SIG-M5 treated with dmso at 0.1 percent for 504 hours (cell line): ENCODE measurements at regions not wholly inside any gene's neighbourhood (a gene's known extent, or its start where the extent isn't known, plus 50 kb on each side); places are given as distances from the start of the nearest gene placed in this dataset.

Source experiments
- DNase-seq: peaks from one replicate; lab custom pipeline; 2025; ENCODE audit not compliant: unreplicated experiment; lab: John Stamatoyannopoulos, UW

DNA sequence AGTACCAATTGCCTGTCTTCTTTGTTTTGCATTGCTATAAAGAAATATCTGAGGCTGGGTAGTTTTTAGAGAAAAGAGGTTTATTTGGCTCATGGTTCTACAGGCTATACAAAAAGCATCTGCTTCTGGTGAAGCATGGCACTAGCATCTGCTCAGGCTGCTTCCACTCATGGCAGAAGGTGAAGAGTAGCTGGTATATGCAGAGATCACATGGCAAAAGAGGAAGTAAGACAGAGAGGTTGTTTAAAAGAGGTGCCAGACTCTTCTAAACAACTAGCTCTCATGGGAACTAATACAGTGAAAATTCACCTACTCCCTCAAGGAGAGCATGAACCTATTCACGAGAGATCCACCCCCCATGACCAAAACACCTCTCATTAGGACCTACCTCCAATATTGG lies 56.7 kb upstream of the GUCA2B start:
- DNase-seq, result peak; percentile 2

DNA sequence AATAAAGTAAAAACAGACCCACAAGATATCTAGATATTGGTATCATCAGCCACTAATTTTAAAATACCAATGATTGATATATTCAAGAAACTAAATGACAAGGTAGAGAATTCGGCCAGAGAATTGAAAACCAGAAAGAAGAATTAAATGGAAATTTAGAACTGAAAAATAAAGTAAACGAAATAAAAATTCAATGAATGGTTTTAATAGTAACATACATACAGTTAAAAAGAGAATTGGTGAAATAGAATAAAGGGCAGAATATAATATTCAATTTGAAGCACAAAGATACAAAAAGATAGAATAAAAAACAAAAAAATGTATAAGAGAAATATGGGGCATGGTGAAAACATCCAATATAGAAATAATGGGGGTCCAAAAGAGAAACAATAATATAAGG lies 64.0 kb upstream of the GUCA2B start:
- DNase-seq, result no peak

DNA sequence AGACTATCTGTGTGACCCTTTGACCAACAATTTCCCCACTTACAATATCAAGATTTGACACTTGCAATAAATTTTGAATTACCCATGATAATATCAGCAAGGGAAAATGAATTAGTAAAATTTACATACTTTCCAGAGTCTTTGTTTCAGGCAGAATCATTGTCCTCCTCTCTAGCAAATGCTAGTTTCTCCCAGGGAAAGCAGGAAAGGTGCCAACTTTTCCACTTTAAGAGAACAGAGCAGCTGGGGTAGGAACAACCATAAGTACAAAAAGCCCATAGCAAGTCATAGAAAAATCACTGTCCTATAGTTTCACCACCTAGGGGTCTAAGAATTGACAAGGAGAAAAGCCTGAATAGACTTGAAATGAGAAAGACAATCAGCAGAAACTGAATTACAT lies 67.1 kb upstream of the GUCA2B start:
- DNase-seq, result no peak

DNA sequence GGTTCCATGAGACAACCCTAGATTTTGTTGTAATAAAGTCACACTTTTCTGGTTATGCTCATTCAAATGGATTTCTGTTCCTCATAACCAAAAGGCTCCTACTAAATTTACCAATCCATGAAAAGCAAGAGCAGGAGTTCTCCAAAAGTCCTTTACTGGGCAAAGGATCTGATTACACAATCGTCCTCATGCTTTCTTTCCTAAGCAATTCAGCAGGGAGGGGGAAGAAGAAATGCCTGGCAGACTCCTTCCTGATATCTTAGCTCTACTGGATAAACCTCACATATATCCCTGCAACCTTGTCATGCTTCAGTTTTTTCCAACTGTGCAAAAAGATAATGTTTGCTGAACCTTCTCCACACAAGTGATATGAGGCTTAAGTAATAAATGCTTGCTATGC lies 67.6 kb upstream of the GUCA2B start:
- no peak for DNase-seq

DNA sequence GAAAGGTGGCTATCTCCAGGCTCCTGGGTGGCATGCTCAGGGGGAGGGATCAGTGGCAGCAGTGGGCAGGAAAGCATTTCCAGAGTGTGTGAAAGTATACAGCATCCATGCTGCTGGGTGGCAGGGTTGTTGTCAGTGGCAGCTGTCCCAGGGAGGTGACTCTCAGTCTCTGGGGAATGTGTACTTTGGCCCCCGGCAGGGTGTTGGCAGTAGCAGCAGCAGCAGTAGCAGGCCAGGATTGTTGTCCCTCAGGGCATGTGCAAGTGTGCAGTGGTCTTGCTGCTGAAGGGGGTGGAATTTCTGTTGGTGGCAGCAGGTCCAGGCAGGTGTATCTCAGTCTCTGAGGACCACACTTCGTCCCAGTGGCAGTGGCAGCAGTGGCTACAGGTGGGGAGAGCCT lies 71.7 kb upstream of the GUCA2B start:
- DNase-seq, result no peak

DNA sequence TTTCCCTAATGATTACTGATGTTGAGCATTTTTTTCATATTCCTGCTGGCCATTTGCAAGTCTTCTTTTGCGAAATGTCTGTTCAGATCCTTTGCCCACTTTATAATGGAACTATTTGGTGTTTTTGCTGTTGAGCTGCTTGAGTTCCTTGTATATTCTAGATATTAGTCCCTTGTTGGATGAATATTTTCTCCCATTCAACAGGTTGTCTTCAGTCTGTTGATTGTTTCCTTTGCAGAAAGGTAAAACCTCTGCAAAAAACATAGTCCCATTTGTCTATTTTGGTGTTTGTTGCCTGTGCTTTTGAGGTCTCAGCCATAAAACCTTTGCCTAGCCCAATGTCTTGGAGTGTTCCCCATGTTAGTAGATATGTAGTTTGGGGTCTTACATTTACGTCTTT lies 78.0 kb upstream of the GUCA2B start:
- DNase-seq, result no peak

DNA sequence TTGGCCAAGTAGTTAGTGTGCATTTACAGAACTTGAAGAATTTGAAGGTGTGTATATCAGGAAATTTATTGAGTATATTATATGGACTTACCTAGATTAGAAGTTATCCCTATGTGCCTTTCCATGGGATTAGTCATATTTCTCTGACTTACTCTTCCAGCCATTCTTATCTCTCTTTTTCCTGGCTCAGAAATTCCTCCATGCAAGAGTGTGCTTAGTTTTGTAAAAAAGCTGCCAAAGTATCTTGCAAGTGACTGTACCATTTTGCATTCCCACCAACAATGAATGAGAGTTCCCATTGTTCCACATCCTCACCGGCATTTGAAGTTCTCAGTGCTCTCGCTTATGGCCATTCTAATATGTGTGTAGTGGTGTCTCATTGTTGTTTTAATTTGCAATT lies 82.2 kb upstream of the GUCA2B start:
- DNase-seq, result no peak

DNA sequence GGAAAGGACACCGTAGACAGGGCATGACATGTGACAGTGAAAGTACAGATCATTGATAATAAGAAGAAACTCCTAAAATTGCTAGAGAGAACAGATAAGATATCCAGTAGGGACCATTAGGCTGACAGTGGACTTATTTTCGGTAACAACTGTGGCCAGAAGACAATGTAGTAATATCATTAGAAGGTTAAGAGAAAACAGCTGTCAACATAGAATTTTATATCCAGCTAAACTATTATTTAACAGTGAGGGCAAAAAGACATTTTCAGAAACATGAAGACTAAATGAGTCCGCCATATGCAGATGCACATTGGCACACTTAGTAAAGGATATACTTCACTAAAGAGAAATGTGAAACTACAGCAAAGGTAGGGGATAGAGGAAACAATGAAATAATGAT lies 95.4 kb upstream of the GUCA2B start:
- no peak for DNase-seq

DNA sequence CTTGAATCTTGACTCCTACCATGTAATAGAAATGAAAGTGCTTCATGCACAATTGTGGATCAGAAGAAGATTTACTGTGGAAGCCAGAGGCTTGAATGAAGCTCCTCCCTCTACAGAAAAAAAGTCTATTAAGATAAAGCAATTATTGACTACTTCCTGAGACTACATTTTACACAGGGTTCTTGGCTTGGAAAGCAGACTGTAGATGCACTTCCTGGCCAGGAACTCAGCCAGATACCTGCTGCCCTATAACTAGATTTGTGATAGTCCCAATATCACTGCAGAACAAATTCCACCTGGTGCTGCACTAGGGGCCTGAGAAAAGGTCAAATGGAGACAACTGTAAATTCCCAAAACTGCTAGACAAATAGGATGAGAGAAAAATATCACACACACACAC lies 96.8 kb upstream of the GUCA2B start:
- DNase-seq, result no peak

DNA sequence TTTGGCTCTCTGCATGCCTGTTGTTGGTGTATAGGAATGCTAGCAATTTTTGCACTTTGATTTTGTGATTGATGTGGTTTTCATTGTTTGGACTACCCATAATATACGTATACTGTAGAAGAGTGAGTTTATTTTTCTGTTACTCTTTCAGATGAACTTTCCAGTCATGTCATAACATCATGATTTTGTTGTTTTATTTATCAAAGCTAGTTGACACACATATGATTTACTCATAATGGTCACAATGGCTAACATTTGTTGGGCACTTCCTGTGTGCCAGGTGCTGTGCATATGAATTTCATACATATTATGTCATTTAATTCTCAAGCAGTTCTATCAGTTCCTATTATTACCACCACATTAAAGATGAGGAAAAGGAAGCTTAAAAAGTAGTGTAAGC lies 98.1 kb upstream of the GUCA2B start:
- DNase-seq, result no peak

DNA sequence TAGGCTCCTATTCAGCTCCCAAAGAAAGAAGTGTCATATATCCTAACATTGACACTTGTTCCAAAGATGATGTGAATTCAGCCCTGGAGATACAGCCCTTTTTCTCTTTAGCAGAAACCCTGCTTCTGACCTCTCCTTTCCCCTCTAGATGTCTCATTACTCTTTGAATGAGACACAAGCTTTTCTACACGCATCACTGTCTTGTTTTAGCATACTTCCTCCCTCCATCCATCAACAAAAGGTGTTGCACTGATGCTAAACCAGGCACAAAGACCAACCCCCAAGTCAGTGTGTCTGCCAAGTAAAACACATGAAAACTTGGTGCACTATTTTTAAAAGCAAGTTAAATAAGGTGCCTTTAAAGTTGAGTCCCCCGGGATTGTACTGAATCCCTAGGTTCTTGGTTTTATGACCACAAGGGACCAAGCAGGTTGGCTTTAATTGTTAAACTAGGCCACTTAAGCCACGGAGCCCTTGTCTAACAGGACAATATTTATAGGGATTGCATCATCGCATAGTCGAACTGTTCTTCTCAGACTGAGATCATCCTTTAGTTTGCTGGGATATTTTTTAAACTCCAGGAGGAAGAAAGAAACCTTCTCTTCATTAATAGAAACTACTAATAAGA lies 101.0 kb upstream of the GUCA2B start:
- no peak for DNase-seq

DNA sequence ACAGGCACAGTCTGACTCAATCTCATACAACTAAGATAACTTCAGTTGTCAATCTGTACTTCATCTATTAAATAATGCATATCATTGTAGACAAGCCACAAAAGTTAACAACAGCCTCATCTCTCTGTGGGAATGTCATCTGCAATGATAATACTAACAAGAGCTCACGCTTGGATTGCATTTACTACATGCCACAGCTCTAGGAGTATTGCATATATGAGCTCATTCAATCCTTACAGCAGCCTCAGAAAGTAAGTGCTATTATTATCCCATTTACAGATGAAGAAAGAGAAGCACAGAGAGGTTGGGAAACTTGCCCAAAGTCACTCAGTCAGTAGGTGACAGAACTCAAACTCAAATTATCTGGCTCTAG lies 105.7 kb upstream of the GUCA2B start:
- no peak for DNase-seq

DNA sequence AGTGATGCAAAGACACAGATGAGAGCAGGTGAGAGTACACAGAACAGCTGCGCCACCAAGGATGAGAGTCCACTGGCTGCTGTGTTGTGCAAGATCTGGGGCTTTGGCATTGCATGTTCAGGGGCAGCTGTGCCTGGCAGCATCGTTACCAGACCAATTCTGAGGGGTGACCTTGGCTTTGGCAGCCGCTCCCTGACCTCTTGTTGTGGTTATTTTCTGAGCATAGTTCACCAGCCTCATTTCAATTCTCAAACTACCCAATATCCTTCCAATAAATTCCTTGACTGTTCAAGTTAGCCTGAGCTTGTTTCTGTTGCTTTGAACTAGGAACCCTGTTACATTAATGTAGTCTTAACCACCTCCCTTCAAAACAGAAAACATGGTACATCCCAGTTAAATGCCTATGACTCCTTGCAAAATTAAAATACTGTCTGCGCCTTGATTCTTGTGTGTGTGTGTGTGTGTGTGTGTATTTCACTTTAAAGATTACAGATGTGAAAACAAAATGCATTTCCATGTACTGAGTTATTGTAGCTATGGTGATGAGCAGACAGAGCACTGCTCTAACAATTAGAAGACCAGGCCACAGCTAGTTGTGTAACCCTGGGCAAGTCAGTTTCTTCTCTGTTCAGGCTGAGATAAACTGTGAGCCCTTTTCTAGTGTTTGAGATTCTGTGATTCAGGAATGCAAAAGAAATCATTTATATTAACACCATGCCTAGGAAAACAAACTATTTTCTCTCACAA lies 106.3 kb upstream of the GUCA2B start:
- DNase-seq, result no peak

DNA sequence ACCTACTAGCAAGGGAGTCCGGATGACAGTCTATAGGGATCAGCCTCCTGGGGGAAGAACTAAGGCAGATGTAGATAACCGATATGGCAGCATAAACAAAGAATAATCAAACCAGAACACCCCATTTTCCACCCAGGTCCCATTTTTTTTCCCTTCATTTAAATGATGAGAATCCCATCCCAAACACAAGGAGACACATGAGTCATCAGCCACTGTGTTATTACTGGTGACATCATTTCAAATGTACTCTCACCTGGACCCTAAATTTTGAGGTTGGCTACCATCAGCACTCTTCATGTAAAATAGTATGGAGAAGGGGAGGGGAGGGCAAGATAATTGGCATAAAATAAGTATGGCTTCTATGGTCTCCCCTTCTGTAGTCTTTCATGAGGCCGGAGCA lies 108.9 kb upstream of the GUCA2B start:
- no peak for DNase-seq

DNA sequence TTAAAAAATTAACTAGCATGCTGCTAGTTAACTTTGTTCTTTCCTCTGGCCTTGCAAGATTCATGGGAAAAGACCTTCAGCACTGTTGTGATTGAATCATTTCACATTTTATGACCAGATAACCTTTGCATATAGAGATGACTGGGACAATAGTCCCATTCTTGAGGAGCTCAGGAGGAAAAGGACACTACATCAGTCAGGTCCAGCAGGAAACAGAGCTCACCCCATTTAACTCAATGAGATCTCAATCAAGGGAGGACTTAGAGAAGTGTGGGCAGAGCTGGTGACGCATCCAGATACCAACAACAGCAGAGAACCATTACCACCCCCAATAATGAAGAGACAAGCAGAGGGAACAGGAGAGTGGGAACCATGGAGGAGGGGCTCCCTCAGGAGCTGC lies 109.4 kb upstream of the GUCA2B start:
- no peak for DNase-seq

DNA sequence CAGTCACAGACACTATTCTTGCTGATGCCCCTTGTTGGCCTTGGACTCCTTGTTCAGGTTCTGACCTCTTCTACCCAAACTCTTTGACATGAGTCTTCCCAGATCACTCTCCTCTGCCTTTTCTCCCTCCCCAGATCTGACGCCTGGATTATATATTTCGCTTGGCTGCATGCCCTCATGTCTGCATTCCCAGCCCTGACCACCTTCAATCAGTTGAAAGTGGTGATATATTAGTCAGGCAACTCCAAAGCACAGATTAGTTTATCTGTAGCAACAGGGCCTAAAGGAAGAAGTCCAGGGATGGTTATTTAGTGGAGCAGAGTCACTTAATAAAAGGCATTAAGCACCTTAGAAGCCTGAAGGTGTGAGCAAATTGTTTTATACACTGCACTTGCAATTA lies 110.0 kb upstream of the GUCA2B start:
- DNase-seq, result no peak

DNA sequence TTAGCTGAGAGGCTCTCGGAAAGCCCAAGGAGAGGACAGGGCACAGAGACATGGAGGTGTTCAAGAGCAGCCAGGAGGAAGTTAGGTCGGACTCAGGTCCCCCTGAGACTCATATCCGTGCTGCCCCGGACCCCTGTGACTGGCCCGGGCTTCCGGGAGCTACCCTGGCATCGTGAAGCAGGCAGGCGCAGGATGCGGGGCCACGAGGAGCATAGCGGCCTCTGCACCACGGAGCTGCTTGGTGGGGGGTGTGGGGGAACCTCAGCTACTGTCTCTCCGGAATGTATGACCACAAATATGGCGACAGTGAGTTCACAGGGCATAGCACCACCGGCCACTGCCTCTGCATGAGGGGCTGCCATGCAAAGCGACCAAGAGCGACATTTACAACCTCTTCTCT lies 112.2 kb upstream of the GUCA2B start:
- no peak for DNase-seq

DNA sequence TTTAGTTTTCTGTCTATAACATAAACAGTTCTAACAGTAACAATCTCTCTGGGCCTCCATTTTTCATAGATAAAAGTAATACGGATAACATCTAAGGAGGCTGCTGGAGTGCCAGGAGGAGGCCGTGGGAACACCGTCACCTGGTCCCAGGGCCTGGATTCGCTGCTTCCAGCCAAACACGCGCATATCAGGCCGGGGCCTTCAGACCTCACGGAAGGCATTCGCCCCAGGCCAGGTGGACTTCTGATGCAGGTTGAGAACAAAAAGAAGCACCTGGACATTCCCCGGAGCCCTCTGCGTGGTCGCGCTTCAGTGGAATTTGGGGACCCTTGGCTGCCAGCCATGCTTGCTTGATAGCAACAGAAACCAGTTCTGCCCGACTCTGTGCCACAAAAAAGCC lies 113.1 kb upstream of the GUCA2B start:
- no peak for DNase-seq

DNA sequence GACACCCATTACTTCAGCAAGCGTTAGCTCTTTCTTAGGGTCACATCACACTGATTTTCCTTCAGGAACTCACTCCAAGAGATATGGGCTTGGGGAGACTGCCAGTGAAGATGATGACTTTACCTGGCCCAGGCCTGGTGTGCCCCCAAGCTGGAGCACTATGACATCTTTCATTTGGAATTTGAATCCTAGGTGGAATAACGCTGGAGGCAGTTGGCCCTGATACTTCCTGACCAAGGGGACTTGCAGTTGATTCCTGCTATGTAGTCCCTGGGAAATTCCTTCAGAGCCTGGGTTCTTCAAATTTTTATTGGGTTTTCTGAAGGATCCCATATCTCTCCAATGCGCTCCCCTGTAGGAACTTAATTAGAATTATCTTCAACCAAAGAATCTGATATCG lies 114.9 kb upstream of the GUCA2B start:
- DNase-seq, result no peak

DNA sequence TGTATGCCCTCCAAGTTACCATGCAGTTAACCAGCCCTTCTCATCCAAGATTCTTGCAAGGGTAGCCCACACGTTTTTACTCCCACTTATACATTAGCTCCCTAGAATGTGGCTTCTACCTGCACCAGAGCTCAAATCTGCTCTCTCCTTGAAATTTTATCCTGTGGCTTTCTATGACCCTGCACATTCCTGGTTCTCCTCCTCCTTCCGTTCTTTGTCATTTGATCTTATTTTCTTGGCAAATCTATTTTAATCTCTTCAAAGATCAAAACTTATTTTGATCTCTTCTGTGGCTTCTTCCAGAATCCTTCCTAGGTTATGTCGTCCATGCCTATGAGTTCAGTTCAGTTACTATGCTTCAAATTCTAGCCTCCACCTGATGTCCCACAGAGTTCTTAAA lies 115.6 kb upstream of the GUCA2B start:
- DNase-seq, result no peak

DNA sequence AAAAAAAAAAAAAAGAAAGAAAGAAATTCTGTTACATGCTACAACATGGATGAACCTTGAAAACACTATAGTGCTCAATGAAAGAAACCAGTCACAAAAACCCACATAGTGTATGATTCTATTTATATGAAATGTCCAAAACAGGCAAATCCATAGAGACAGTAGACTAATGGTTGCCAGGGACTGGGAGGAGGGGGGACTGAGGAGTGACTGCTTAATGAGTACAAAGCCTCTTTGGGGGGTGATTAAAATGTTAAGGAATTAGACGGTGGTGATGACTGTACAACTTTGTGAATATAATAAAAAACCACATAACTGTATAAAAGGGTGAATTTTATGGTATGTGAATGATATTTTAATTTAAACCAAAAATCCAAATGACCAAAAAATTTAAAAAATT lies 116.0 kb upstream of the GUCA2B start:
- no peak for DNase-seq

DNA sequence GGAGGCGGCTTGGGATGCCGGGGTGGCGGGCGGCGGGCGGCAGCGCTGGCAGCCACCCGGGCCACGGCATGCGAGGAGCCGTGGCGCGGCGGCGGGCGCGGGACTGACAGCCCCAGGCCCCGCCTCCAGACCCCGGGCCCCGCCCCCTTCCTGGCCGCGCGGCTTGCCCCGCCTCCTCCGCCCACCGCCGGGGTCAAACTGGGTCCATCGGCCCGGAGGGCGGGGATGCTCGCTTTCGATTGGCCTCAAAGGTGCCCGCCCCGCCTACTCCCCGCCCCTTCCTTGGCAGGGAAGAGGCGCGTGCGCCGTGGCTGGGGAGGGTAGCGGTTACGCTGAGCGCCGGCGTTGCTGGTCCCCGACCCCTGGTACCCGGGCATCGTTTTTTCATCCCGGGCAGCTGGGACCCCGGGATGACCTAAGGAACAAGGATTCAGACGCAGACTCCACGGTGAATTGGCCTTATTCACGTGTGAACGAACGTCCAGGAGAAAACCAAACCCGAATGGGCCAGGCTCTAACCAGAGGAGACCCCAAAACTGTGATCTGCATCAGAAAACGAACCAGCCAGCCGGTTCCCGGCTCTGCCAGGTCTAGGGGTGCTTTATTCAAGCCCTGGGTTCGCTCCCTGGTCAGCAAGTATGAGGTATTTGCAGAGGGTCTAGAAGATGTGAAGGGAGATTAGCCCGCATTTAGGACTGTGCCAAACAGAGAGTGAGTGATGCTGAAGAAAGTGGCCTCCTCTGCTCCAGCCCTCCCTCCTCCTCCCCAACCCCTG lies 117.2 kb upstream of the GUCA2B start:
- peak; percentile 83 for DNase-seq
